Mucosa of rectum (tissue), 2 donors: ENCODE measurements at regions not wholly inside any gene's neighbourhood (a gene's known extent, or its start where the extent isn't known, plus 50 kb on each side); places are given as distances from the start of the nearest gene placed in this dataset.
A peak's percentile ranks its signal among the peaks of the same experiment; 100 is the strongest.

ENCODE experiments used
- H3K27ac ChIP-seq, 2 donors: one replicate each; pipeline ENCODE4 v1.7.0; 2013; ENCODE audit warnings: inconsistent platforms in 2 of 2, low read depth in 2 of 2, low read length in 2 of 2
- H3K27me3 ChIP-seq, 2 donors: one replicate each; pipeline ENCODE4 v1.7.0; 2013; ENCODE audit warnings: low read length in 2 of 2; ENCODE audit not compliant: control insufficient read depth in 2 of 2, insufficient read depth in 2 of 2
- H3K36me3 ChIP-seq, 2 donors: one replicate each; pipeline ENCODE4 v1.7.0; 2013; ENCODE audit warnings: low read length in 2 of 2; ENCODE audit not compliant: control insufficient read depth in 2 of 2, insufficient read depth in 2 of 2
- H3K4me1 ChIP-seq, 2 donors: one replicate each; pipeline ENCODE4 v1.7.0; 2013; ENCODE audit warnings: low read length in 2 of 2, mild to moderate bottlenecking in 1 of 2; ENCODE audit not compliant: control insufficient read depth in 2 of 2, insufficient read depth in 2 of 2
- H3K4me3 ChIP-seq, 2 donors: one replicate each; pipeline ENCODE4 v1.7.0; 2013; ENCODE audit warnings: low read length in 2 of 2
- H3K9ac ChIP-seq, 2 donors: one replicate each; pipeline ENCODE4 v1.7.0; 2013; ENCODE audit warnings: low read length in 2 of 2, low read depth in 1 of 2, mild to moderate bottlenecking in 1 of 2
- H3K9me3 ChIP-seq, 2 donors: one replicate each; pipeline ENCODE4 v1.7.0; 2013; ENCODE audit warnings: low read length in 2 of 2; ENCODE audit not compliant: control insufficient read depth in 2 of 2
- donor health status: healthy.
- donor health status: Normal muscosa, but diverticular disease.

DNA sequence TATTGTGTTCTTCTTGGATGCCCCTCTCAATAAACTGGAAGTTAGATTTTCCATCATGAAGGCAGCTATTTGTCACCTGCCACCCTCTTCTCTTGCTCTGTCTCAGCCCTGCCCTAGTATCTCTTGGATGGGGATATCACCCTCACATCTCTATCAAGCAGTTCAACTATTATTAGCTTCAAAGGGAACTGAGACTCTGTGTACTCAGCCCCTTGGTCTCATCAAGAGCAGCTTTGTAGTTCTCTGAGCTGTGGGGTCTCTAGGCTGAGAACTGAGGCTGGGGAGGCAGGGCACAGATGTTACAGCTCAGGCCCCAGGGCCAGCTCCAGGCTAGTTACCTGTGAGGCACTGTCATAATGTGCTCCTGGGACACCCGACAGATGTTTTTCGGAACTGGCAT lies 130.3 kb downstream of the DAD1 start:
- Histone ChIP-seq H3K27me3 (no peaks in the 10 kb centered on the region), H3K4me1 (no peaks in the 10 kb centered on the region), H3K36me3 (no peaks in the 10 kb centered on the region), H3K4me3 (no peak overlapping the region), H3K27ac (no peak overlapping the region), H3K9me3 (no peaks in the 10 kb centered on the region), H3K9ac (no peak overlapping the region)

DNA sequence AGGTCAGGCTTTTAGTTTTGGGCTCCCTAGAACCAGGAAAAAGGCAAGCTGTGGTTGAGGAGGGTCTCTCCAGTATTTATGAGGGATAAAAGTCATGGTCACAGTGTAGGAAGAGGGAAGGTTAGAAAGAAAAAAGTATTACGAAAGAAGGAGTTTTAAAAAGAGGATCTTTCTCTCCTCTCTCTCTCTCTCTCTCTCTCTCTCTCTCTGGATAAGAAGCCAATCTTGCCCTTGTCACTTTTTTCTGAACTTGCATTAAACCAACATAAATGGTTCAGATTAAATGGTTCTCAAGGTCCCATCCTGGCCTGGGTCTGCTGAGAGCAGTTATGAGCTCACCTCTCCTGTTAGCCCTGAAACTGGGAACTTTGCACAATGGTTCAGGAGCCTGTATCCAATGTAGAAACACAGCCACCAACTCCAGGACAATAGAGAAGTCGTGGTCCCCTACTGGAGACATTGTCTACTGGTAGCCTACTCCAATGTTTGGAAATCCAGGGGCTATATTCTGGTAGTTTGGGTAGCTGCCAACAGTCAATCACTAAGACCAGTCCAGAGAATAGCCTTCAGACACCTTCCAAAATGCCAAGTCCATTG lies 131.9 kb downstream of the DAD1 start:
- no peaks in the 10 kb centered on the region for H3K27me3 ChIP-seq
- H3K27ac ChIP-seq: no peak overlapping the region
- no peaks in the 10 kb centered on the region for H3K9me3 ChIP-seq
- no peaks in the 10 kb centered on the region for H3K4me1 ChIP-seq
- no peak overlapping the region for H3K4me3 ChIP-seq
- H3K36me3 ChIP-seq: no peaks in the 10 kb centered on the region
- no peak overlapping the region for H3K9ac ChIP-seq

DNA sequence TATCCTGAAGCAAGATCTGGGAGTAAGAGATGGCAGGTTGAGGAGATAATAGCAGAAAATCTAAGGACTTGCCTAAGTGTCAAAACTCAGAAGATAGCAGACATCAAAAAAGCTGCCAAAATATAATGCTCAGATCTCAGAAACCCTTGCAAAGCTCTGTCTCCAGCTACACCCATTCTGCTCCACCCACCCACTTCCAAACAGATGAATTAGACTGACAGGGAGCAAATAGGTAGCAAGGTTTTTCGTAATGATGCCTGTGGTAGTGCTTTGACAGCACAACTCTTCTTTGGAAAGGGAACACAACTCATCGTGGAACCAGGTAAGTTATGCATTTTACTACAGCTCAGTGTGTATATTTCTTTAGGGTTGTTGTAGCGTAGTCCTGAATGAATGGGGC lies 132.6 kb downstream of the DAD1 start:
- Histone ChIP-seq H3K27ac (no peak overlapping the region), H3K27me3 (no peaks in the 10 kb centered on the region), H3K9ac (no peak overlapping the region), H3K4me3 (no peak overlapping the region), H3K4me1 (no peaks in the 10 kb centered on the region), H3K9me3 (no peaks in the 10 kb centered on the region), H3K36me3 (no peaks in the 10 kb centered on the region)

DNA sequence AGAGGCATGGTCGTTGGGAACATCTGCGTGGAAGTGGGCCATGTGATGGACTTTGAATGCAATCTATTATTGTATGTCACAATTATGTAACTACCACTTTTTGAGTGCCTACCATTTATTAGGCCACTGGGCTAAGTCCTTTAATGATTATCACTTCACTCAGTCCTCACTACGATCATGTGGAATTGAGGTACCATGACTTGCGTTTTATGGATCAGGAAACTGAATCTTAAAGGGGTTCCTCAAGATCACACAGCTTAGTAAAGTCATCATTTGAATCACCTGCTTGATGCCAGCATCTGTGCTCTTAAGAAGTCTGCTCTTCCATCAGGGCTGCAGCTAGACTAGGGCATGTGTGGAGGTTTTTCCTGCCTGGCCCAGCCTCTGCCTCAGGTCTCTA lies 136.7 kb downstream of the DAD1 start:
- H3K27ac ChIP-seq: no peak overlapping the region
- no peak overlapping the region for H3K9ac ChIP-seq
- no peaks in the 10 kb centered on the region for H3K4me1 ChIP-seq
- H3K4me3 ChIP-seq: no peak overlapping the region
- H3K36me3 ChIP-seq: no peaks in the 10 kb centered on the region
- no peaks in the 10 kb centered on the region for H3K9me3 ChIP-seq
- no peaks in the 10 kb centered on the region for H3K27me3 ChIP-seq

DNA sequence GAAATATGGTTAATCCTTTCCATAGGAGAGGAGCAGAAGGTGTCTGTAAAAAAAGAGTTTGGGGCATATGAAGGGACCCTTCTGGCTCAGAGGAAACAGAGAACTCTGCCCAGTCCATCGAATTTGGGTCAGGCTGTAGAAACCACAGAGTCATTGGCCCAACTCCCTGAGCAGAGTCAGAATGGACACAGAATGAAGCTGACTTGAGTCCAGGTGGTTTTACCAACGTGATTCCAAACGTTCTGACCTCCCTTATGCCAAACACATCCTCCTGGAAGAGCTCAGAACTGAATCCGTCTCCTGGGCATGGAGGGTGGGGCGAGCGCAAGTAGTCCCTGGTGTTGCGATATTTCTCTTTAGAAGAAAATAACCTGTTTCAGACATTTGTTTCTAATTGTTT lies 138.8 kb downstream of the DAD1 start:
- Histone ChIP-seq H3K36me3 (no peaks in the 10 kb centered on the region), H3K4me1 (no peaks in the 10 kb centered on the region), H3K4me3 (no peak overlapping the region), H3K27ac (no peak overlapping the region), H3K9me3 (no peaks in the 10 kb centered on the region), H3K9ac (no peak overlapping the region), H3K27me3 (no peaks in the 10 kb centered on the region)

DNA sequence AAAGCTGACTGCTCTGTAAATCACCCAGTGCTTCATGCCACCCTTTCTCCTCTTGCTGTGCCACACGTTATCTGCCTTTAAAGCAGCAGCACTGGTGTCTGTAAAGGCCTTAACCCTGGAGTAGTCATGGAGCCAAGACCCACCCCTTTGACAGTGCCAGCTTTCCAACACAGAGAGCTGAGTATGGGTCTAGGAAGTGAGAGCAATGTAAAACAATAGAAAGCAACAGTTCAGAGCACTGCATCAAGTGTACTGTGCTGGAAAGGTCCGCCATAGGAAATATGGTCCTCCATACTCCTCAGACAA lies 139.5 kb downstream of the DAD1 start:
- Histone ChIP-seq H3K27ac (no peak overlapping the region), H3K9me3 (no peaks in the 10 kb centered on the region), H3K9ac (no peak overlapping the region), H3K4me3 (no peak overlapping the region), H3K27me3 (no peaks in the 10 kb centered on the region), H3K36me3 (no peaks in the 10 kb centered on the region), H3K4me1 (no peaks in the 10 kb centered on the region)

DNA sequence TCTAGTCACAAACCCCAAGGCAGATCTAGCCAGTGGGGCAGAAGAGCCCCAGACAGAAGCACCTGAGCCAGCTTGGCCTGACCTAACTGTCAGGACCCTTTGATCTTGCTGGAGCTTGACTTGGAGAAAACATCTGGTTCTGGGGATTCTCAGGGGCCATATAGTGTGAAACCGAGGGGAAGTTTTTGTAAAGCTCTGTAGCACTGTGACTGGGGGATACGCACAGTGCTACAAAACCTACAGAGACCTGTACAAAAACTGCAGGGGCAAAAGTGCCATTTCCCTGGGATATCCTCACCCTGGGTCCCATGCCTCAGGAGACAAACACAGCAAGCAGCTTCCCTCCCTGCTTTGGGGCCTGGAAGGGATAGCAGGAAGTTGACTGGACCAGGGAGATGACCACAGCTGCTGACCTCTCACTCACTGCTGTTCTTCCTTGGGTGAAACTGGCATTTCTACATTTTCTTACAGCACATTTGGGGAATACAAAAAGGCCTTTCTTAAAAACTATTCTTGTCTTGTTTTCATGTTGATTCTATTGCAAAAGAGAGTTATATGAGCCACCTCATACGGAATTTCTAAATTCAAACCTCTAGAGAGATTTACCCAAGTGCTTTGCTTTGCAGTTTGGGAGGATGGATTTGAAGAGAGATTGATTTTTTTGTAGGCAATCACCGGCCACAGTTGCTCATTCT lies 140.0 kb downstream of the DAD1 start:
- H3K4me3 ChIP-seq: no peak overlapping the region

DNA sequence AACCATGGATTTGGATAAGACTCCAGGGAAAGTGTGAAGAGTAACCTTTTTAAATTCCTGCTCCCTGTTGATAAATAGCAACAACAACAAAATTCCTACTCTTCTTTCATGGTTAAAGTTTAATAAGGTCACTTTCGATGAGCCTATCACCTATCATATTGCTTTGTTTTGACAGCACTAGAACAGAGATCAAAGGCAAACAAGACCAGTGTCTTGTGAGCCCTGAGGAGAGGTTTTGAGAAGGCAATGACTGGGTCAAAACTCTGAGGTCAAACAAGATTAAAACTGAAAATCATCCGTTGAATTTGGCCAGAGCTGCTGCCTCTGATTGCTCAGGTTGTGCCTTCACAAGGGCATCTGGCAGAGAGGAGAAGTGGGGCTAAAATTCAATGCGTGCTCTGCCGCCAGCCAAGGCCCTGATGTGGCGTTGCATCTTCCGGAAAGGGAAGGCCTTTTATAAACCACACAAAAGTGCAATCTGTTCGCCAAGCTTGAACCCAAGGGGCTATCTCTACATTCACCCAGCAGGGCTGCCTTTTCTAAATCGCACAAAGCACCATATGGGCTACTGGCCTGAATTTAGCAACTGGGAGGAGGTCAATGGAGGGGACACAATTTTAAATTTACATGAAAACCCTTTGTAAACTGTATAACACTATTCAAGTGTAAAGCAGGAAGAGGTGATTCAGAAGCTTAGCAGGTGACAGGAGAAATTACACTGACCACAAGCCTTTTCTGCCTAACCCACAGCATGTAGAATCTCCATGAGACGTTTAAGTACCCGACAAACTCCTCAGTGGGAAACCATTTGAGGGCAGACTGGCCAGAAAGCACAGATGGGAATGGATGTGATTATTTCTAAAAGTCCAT lies 140.8 kb downstream of the DAD1 start:
- Histone ChIP-seq H3K9me3 (no peaks in the 10 kb centered on the region), H3K4me1 (no peaks in the 10 kb centered on the region), H3K36me3 (no peaks in the 10 kb centered on the region), H3K4me3 (no peak overlapping the region), H3K9ac (no peak overlapping the region), H3K27ac (peak overlapping the region in 1 of 2 donors; percentile 9), H3K27me3 (no peaks in the 10 kb centered on the region)

More for the DNA sequence above, 140.0 kb downstream of the DAD1 start:
- Histone ChIP-seq H3K9ac (no peak overlapping the region), H3K9me3 (no peaks in the 10 kb centered on the region), H3K4me1 (no peaks in the 10 kb centered on the region), H3K36me3 (no peaks in the 10 kb centered on the region), H3K27me3 (no peaks in the 10 kb centered on the region), H3K27ac (peak overlapping the region in 1 of 2 donors; percentile 9)

DNA sequence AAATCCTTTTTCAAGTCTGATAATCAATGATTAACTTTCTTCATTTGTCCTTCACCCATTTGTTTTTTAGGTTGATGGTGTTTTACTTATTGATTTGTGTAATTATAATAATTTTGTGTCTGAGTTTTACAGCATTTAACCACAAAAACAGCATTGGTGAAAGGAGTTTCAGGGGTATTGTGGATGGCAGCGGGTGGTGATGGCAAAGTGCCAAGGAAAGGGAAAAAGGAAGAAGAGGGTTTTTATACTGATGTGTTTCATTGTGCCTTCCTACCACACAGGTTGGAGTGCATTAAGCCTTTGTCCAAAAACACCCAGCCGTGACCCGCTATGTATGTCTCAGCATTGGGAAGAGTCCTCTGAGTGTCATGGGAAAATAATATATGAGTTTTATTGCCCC lies 150.3 kb downstream of the DAD1 start:
- H3K27ac ChIP-seq: no peak overlapping the region
- no peaks in the 10 kb centered on the region for H3K36me3 ChIP-seq
- no peaks in the 10 kb centered on the region for H3K27me3 ChIP-seq
- no peaks in the 10 kb centered on the region for H3K4me1 ChIP-seq
- H3K9ac ChIP-seq: no peak overlapping the region
- H3K4me3 ChIP-seq: no peak overlapping the region
- no peaks in the 10 kb centered on the region for H3K9me3 ChIP-seq

DNA sequence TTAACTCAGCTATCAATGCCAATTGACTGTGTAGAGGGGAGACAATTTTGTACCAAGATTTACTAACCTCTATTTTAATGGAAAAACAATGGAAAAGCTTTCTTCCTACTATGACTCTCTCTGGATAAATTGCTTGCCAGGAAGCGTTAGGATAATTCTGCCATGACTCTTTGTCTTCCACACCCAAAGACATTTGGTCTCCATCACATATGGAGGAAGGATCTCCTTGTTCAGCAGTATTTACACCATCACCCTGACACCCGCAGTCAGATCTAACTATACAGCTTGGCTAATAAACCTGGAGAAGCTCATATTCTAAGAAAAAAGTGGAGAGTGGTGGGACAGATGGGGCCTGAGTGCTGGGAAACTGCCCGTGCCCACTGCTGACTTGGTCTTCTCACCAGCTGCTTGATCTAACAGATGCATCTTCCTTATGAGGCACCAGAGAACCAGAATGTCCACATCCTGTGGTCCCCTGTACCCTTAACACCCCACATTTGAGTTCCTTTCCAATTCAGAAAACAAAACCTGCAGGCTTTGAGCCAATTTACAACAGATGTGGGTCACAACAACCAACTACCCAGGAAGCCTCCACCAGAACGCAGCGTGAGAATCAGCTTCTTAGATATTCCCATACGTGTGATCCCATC lies 154.0 kb downstream of the DAD1 start:
- H3K9me3 ChIP-seq: no peaks in the 10 kb centered on the region
- no peaks in the 10 kb centered on the region for H3K27me3 ChIP-seq
- H3K4me1 ChIP-seq: peaks cover 5 to 11% of the 10 kb centered on the region in 2 donors
- no peaks in the 10 kb centered on the region for H3K36me3 ChIP-seq
- H3K27ac ChIP-seq: no peak overlapping the region
- no peak overlapping the region for H3K9ac ChIP-seq
- H3K4me3 ChIP-seq: no peak overlapping the region
